Dermis microvascular lymphatic vessel endothelial cell (primary cell): ENCODE measurements at regions not wholly inside any gene's neighbourhood (a gene's known extent, or its start where the extent isn't known, plus 50 kb on each side); places are given as distances from the start of the nearest gene placed in this dataset.
"Not testable (repeated sequence)": the region's sequence is repeated elsewhere in the genome, so short reads cannot be mapped to it uniquely, and the experiment has no call there.

Source experiments
- DNase-seq, 2 donors: peaks; one replicate each; pipeline versions ENCODE4 v3.0.0 to v3.0.0-alpha.2; 2010; ENCODE audit warnings: low read depth in 2 of 2

- DNase-seq = no peak
These were observed 117.5 kb upstream of the MEIS1 start for GRCh38 chr2:66317268-66317890.

- no peak for DNase-seq
These were observed 128.4 kb upstream of the MEIS1 start for GRCh38 chr2:66306483-66306882.

- DNase-seq = no peak
These were observed 129.2 kb upstream of the MEIS1 start for GRCh38 chr2:66305718-66306117.

- DNase-seq = no peak
These were observed 131.5 kb upstream of the MEIS1 start for GRCh38 chr2:66303471-66303870.

- no peak for DNase-seq
These were observed 133.2 kb upstream of the MEIS1 start for GRCh38 chr2:66301767-66302140.

- no peak for DNase-seq
These were observed 133.7 kb upstream of the MEIS1 start for GRCh38 chr2:66301022-66301766.

GRCh38 chr2:66283787-66284186, 151.1 kb upstream of the MEIS1 start:
- no peak for DNase-seq

GRCh38 chr2:66281980-66282379, 152.9 kb upstream of the MEIS1 start:
- no peak for DNase-seq

- no peak for DNase-seq
These were observed 155.9 kb upstream of the MEIS1 start for GRCh38 chr2:66279024-66279423.

- DNase-seq = no peak
These were observed 158.9 kb upstream of the MEIS1 start for GRCh38 chr2:66275984-66276383.

- DNase-seq = no peak
These were observed 160.9 kb upstream of the MEIS1 start for GRCh38 chr2:66273933-66274490.

GRCh38 chr2:66272751-66273150, 162.2 kb upstream of the MEIS1 start:
- no peak for DNase-seq

GRCh38 chr2:66271777-66272176, 163.1 kb upstream of the MEIS1 start:
- DNase-seq = no peak

GRCh38 chr2:66270247-66270646, 164.7 kb upstream of the MEIS1 start:
- no peak for DNase-seq

GRCh38 chr2:66269166-66269565, 165.8 kb upstream of the MEIS1 start:
- no peak for DNase-seq

- DNase-seq = no peak
These were observed 166.2 kb upstream of the MEIS1 start for GRCh38 chr2:66268756-66269155.

- no peak for DNase-seq
These were observed 170.6 kb upstream of the MEIS1 start for GRCh38 chr2:66264354-66264753.

- no peak for DNase-seq
These were observed 179.1 kb upstream of the MEIS1 start for GRCh38 chr2:66255867-66256266.

- no peak for DNase-seq
These were observed 179.8 kb upstream of the MEIS1 start for GRCh38 chr2:66255136-66255535.

- no peak for DNase-seq
These were observed 181.9 kb upstream of the MEIS1 start for GRCh38 chr2:66253066-66253465.

- no peak for DNase-seq
These were observed 182.8 kb upstream of the MEIS1 start for GRCh38 chr2:66252109-66252508.

- no peak for DNase-seq
These were observed 183.4 kb upstream of the MEIS1 start for GRCh38 chr2:66251573-66251972.

- DNase-seq = not testable (repeated sequence)
These were observed 185.8 kb upstream of the MEIS1 start for GRCh38 chr2:66249089-66249488.
